HK-2 (cell line): ENCODE measurements at regions not wholly inside any gene's neighbourhood (a gene's known extent, or its start where the extent isn't known, plus 50 kb on each side); places are given as distances from the start of the nearest gene placed in this dataset.
"Not testable (repeated sequence)": the region's sequence is repeated elsewhere in the genome, so short reads cannot be mapped to it uniquely, and the experiment has no call there.

Source experiments
- DNase-seq: peaks from one replicate; pipeline ENCODE4 v3.0.0-alpha.2; 2018; ENCODE audit not compliant: unreplicated experiment

GRCh38 chr9:29213417-29214153 is 1640.3 kb upstream of the C9orf72 start, which contains the start of gene LINGO2:
TSS of gene LINGO2 (minus strand) at chr9:29213601.
- peak; percentile 60 for DNase-seq

GRCh38 chr9:29214154-29214689 is 1640.9 kb upstream of the C9orf72 start:
- DNase-seq, result peak; percentile 66

GRCh38 chr9:29214690-29215253 is 1641.5 kb upstream of the C9orf72 start:
- peak; percentile 26 for DNase-seq

GRCh38 chr9:29217966-29218365 is 1644.7 kb upstream of the C9orf72 start:
- no peak for DNase-seq

GRCh38 chr9:29220596-29221251 is 1647.4 kb upstream of the C9orf72 start:
- DNase-seq, result no peak

- no peak for DNase-seq
These were observed 1655.3 kb upstream of the C9orf72 start for GRCh38 chr9:29228558-29228957.

GRCh38 chr9:29230931-29231330 is 1657.7 kb upstream of the C9orf72 start:
- DNase-seq, result no peak

GRCh38 chr9:29233193-29233592 is 1659.9 kb upstream of the C9orf72 start:
- no peak for DNase-seq

GRCh38 chr9:29241320-29241719 is 1668.0 kb upstream of the C9orf72 start:
- DNase-seq, result no peak

GRCh38 chr9:29245351-29245750 is 1672.1 kb upstream of the C9orf72 start:
- DNase-seq, result no peak

- DNase-seq, result not testable (repeated sequence)
These were observed 1697.1 kb upstream of the C9orf72 start for GRCh38 chr9:29270400-29270799.

GRCh38 chr9:29282121-29282520 is 1708.8 kb upstream of the C9orf72 start:
- DNase-seq, result no peak

- peak; percentile 1 for DNase-seq
These were observed 1712.5 kb upstream of the C9orf72 start for GRCh38 chr9:29285818-29286217.

GRCh38 chr9:29289365-29289764 is 1716.1 kb upstream of the C9orf72 start:
- no peak for DNase-seq

- no peak for DNase-seq
These were observed 1717.2 kb upstream of the C9orf72 start for GRCh38 chr9:29290516-29290915.

GRCh38 chr9:29297592-29297991 is 1724.3 kb upstream of the C9orf72 start:
- no peak for DNase-seq

GRCh38 chr9:29311221-29311620 is 1737.9 kb upstream of the C9orf72 start:
- no peak for DNase-seq

- DNase-seq, result no peak
These were observed 1739.0 kb upstream of the C9orf72 start for GRCh38 chr9:29312327-29312726.

GRCh38 chr9:29319736-29320513 is 1746.6 kb upstream of the C9orf72 start:
- DNase-seq, result no peak

- no peak for DNase-seq
These were observed 1749.0 kb upstream of the C9orf72 start for GRCh38 chr9:29322240-29322639.

GRCh38 chr9:29325894-29326293 is 1752.6 kb upstream of the C9orf72 start:
- no peak for DNase-seq

- no peak for DNase-seq
These were observed 1759.5 kb upstream of the C9orf72 start for GRCh38 chr9:29332789-29333188.
